NCI-H1092 (cell line): ENCODE measurements at regions not wholly inside any gene's neighbourhood (a gene's known extent, or its start where the extent isn't known, plus 50 kb on each side); places are given as distances from the start of the nearest gene placed in this dataset.

ENCODE experiments used
- DNase-seq: peaks from one replicate; lab custom pipeline; 2025; lab: John Stamatoyannopoulos, UW

- DNase-seq = no peak
Measured at GRCh38 chr15:87805117-87805820, 451.3 kb downstream of the NTRK3 start.

DNA sequence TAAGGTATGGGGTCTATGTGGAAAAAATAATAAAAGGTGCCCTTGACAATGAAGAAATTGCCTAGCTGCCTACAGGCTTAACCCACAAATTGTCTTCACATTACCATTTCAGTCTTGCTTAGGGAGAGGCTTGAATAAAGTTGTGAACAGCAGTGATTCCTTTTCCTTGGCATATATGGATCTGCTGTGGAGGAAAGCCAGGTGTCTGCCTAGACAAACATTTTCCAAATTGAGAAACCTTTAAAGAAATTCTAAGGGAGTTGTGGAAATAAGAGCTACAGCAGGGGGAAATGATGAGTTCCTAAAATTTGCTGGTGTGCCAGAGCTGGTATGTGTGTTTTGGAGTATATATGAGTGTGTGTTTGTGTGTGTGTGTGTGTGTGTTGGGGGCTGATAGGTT is 452.1 kb downstream of the NTRK3 start:
- DNase-seq = no peak

GRCh38 chr15:87799838-87800237 is 456.7 kb downstream of the NTRK3 start:
- DNase-seq = no peak

DNA sequence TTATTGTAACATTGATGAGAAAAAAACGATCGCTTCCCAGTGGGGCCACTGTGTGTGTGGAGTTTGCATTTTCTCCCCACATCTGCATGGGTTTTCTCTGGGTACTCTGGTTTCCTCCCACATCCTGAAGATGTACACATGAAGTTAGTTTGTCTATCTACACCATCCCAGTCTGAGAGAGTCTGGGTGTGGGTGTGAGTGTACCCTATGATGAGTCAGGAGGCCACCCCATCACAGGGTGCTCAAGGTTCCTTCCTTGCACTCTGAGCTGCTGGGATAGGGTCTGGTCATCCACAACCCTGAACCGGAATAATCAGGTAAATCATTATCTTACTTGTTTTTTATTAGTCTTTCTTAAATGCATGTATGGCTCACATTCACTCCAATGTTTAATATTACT is 457.1 kb downstream of the NTRK3 start:
- DNase-seq = no peak

DNA sequence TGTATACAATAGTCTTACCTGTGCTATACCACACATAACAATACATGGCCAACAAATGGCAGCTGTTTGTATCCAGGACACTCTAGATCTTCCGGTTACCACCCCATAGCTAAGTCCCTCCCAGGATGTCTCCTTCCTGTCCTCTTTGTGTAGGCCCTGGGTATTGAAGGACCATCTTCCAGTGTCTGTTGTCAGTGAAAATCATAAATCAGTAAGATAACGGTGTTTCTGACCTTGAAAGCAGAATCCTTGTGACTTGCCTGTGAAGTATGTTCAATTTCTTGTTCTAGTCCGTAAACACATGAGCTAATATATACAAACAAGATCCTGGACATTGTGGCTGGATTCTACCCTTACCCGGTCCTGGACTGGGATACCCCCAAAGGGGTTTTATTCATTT is 462.8 kb downstream of the NTRK3 start:
- no peak for DNase-seq

DNA sequence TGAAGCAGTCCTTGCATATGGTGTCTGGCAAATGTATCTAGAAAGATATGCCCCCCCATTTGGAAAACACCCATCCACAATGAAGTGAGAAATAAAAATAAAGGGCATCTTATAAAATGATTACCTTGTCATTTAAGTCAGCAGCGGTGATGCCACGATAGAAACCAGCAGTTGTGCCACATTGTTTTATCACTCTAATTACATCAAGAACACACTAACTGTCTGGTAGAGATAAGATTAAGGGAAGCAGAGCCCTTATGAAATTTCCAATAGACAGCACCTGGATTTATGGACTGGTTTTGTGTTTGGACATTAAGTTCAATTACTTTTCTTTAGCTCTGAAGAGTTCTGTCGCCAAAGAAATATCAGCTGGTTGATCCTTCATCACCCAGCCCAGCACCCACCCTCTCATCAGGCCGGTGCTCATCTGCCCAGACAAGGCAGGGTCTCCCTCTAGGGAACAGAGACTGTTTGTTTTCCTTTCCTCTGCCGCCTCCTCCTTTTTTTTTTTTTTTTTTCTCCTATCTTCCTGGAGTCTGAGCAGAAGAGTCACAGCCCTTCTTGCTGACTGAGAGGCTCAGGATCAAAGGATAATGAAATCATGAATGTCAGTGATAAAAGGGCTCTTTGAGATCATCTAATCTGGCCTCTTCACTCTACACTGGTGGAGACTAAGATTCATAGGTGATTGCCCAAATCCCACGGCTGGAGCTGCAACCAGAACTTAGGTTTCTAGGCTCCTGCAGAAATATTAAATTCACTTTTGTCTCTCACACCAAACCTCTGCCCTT is 464.1 kb downstream of the NTRK3 start:
- no peak for DNase-seq

DNA sequence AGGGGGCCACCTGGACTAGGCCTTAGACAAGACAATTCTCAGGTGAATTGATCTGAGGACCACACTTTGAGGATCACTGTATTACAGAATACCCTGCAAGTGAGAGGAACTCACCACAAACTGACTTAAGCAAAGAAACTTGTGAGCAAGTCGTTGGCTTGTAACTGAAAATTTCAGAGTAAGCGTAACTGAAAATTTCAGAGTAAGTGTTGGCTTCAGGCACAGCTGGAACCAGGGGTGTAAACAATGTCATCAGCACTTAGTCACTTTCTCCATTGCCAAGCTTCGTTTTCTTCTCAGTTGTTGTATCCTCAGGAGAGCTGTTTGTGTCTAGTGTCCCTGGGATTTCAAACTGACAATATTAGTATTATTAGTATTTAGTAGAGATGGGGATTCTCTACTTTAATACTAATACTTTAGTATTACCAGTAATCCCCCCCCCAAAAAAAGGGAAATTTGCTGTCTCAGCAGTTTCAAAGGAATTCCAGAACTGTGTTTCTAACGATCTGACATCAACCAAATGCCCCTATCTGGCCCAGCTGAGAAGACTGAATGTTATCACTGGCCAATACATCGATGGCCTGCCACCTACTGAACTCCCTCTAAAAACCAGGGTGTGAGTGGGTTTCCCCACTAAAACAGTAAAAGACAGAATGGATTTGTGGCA is 474.4 kb downstream of the NTRK3 start:
- no peak for DNase-seq

- no peak for DNase-seq
Measured at GRCh38 chr15:87779746-87780145, 476.8 kb downstream of the NTRK3 start.

- no peak for DNase-seq
Measured at GRCh38 chr15:87778358-87778757, 478.2 kb downstream of the NTRK3 start.

DNA sequence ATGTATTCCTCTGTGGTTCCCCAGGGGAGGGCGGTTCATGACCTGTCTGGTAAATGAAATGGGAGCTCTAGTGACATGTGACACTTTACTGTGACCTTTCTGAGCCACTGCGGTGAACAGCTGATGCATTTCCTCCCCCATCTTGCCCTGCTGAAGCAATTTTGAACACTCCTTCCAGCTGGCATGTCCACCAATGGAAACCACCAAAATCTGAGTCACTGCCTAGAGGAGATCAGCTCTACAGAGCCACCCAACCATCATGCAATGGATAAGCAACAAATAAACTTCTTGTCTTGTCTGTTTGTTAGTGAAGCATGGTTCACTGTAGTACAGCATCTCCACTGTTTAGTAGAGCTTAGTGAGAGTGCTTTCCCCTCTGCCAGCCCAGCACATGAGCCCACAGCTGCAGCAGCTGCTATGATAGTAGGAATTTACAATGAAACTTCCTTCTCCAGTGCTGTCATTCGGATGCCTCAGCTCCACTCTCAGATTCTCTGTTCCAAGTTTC is 479.4 kb downstream of the NTRK3 start:
- DNase-seq = no peak

- no peak for DNase-seq
Measured at GRCh38 chr15:87767516-87767915, 489.0 kb downstream of the NTRK3 start.

- DNase-seq = no peak
Measured at GRCh38 chr15:87764461-87765240, 491.9 kb downstream of the NTRK3 start.

GRCh38 chr15:87763837-87764236 is 492.7 kb downstream of the NTRK3 start:
- DNase-seq = no peak

DNA sequence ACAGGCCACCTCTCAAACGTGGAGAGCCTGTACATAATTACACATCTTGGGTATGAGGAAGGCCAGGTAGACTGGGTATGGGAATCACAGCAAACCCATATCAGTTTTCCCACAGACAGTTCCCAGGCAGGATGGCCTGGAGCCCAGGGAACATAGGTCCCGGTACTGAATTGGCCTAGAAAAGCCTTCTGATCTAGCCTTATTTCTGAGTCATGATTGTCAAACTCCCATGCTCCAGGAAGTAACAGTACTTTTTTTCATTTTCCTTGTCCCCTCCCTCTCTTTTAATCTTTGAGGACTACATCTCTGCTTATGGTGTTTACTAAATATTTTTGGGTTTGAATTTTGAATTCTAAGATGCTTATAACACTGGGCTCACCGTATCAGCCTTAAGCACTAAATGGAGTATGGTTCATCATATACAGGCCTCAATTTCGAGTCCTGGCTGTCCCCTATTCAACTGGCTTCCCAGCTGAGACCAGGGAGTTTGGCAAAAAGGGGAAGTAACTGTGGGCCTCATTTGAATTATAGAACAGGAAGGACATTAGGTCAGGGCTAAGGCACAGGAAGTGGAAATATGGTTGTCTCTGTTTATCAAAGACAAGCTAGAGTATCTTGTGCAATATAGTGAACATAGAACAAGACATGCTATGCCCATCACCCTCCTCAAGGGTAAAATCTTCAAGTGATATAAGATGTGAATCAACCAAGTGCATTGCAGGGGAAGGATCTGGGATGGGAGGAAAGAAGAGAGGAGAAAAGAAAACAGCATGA is 494.6 kb downstream of the NTRK3 start:
- no peak for DNase-seq

GRCh38 chr15:87760547-87761314 is 495.8 kb downstream of the NTRK3 start:
- DNase-seq = no peak

GRCh38 chr15:87758794-87759418 is 497.6 kb downstream of the NTRK3 start:
- no peak for DNase-seq

GRCh38 chr15:87757084-87757483 is 499.5 kb downstream of the NTRK3 start:
- DNase-seq = no peak

DNA sequence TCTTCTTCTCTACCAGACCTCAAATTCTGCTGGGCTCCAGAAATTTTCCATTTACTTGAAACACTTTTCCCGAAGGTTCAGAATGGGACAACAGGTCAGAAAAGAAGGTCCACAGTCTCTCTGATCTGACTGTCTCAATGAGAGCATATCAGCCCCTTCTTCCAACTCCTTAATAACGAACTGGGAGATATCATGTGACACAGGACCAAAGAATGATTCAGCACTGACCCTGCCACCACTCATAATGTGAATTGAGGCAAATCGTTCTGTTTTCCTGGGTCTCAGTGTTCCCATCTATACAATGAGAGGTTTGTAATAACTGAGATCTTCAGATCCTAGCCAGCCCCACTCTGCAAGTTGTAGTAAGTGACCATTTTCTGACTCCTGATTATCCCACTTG is 500.5 kb downstream of the NTRK3 start:
- no peak for DNase-seq

DNA sequence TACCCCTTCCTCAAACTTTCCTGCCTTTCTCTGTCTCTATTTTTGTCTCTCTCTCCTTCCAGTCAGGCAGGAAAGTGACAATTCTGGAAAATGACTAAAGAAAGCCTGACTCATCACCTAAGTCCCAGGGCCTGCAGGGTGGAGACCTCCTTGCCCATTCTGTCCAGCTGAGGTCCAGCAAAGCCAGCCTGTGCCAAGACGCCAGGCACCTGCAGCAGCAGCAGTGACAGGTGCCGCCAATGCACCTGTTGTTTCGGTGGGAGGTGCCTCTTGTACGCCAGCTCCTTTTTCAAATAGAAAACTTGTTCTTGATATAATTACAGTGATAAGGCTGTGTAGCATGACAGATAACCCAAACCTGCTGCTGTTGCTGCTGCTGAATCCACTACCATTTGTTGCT is 501.3 kb downstream of the NTRK3 start:
- no peak for DNase-seq

- DNase-seq = no peak
Measured at GRCh38 chr15:87753539-87753938, 503.0 kb downstream of the NTRK3 start.
